ENCODE measurements at regions not wholly inside any gene's neighbourhood (a gene's known extent, or its start where the extent isn't known, plus 50 kb on each side); places are given as distances from the start of the nearest gene placed in this dataset.
A peak's percentile ranks its signal among the peaks of the same experiment; 100 is the strongest.
"Not testable (repeated sequence)": the region's sequence is repeated elsewhere in the genome, so short reads cannot be mapped to it uniquely, and the experiment has no call there.

DNA sequence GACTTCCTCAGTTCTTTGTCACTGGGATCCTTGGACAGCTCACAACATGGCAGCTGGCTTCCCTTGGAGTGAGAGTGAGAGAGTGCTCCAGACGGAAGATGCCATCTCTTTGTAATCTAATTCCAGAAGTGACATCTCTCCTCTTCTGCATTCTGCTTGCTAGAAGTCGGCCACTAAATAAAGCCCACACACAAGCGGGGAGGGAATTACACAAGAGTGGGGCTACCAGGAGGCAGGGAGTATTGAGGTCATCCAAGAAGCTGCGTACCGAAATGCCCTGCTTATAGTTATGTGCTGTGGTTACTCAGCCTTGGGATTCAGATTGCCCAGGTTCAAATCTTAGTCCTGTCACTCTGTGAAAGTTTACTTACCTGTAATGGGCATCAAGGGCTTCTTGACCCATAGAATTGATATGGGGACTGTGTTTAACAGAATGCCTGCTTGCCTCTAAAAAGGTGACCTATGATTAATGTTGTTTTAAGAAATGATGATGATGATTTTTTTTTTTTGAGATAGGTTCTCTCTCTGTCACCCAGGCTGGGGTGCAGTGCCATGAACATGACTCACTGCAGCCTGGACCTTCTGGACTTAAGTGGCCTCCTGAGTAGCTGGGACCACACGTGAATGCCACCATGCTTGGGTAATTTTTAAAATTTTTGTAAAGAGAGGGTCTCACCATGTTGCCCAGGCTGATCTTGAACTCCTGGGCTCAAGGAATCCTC lies 120.9 kb upstream of the HS3ST2 start:
- Histone ChIP-seq H3K4me3 (no peak overlapping the region), H3F3A (ENCODE audit: insufficient read depth, low read depth) (no peaks in the 10 kb centered on the region), H3K27me3 (ENCODE audit: insufficient read depth, low read depth) (no peaks in the 10 kb centered on the region), H4K20me1 (ENCODE audit: insufficient read depth) (peaks cover under 1% of the 10 kb centered on the region; the same call in 1 of the 2 replicates), H3K36me3 (ENCODE audit: low read depth) (no peaks in the 10 kb centered on the region), H3K4me2 (no peak overlapping the region), H3K79me2 (ENCODE audit: low read depth) (no peaks in the 10 kb centered on the region), H3K9me3 (ENCODE audit: insufficient read depth, low read depth) (peaks cover 6% of the 10 kb centered on the region; the same call in 1 of the 2 replicates), H3K27ac (no peak overlapping the region), H3K9me2 (ENCODE audit: insufficient read depth) (no peaks in the 10 kb centered on the region), H3K4me1 (replicated peaks; ENCODE audit: insufficient read depth) (no peaks in the 10 kb centered on the region), H2AFZ (no peak overlapping the region)
- intact Hi-C loops (cut with micrococcal nuclease; ENCODE audit: unreplicated experiment): no loop called here
- CTCF ChIA-PET: no interaction called here
- POLR2A ChIA-PET (ENCODE audit: unreplicated experiment): no interaction called here
- TF ChIP-seq, protein P1, sequence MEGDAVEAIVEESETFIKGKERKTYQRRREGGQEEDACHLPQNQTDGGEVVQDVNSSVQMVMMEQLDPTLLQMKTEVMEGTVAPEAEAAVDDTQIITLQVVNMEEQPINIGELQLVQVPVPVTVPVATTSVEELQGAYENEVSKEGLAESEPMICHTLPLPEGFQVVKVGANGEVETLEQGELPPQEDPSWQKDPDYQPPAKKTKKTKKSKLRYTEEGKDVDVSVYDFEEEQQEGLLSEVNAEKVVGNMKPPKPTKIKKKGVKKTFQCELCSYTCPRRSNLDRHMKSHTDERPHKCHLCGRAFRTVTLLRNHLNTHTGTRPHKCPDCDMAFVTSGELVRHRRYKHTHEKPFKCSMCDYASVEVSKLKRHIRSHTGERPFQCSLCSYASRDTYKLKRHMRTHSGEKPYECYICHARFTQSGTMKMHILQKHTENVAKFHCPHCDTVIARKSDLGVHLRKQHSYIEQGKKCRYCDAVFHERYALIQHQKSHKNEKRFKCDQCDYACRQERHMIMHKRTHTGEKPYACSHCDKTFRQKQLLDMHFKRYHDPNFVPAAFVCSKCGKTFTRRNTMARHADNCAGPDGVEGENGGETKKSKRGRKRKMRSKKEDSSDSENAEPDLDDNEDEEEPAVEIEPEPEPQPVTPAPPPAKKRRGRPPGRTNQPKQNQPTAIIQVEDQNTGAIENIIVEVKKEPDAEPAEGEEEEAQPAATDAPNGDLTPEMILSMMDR (conservative IDR thresholded peaks at IDR 0.05): no peak
- TF ChIP-seq EZH2 (IDR thresholded peaks at IDR 0.05; ENCODE audit: low read depth): no peak
- no TSS peak for BruUV-seq (replicated peaks)
- DNase-seq: peak in 1 of 2 experiments; percentile 33

DNA sequence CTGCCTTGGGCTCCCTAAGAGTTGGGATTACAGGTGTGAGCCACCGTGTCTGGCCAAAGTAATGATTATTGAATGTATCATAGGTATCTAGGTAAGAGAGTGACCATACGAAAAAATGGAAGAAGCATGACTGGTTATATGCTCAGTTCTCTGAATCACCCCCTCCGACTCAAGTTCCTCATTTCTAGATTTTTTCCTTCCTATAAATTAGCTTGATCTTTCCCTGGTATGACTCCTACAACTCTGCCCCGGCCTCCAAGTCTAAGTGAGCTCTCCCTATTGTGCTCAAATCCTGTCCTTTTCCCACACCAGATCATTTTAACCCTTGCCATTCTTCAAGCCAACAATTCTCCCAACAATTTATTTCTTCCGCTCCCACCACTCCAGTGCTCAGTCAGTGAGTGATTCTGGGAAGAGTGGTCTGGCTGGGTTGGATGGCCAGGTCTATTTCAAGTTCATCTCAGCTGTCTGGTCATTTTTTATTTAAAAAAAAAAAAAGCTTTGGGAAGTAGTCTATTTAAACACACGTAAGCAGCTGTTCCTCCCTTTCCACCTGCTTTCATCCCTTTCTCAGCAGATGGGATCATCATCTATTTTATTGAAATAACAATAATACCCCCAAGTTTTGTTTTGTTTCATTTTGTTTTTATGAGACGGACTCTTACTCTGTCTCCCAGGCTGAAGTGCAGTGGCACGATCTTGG lies 120.2 kb upstream of the HS3ST2 start:
- H3K36me3 ChIP-seq (ENCODE audit: low read depth): no peaks in the 10 kb centered on the region
- H3K79me2 ChIP-seq (ENCODE audit: low read depth): no peaks in the 10 kb centered on the region
- H3K4me3 ChIP-seq: no peak overlapping the region
- no peaks in the 10 kb centered on the region for H3K27me3 ChIP-seq (ENCODE audit: insufficient read depth, low read depth)
- intact Hi-C loops (cut with micrococcal nuclease; ENCODE audit: unreplicated experiment): no loop called here
- no peaks in the 10 kb centered on the region for H3F3A ChIP-seq (ENCODE audit: insufficient read depth, low read depth)
- no peak for TF ChIP-seq EZH2 (IDR thresholded peaks at IDR 0.05; ENCODE audit: low read depth)
- TF ChIP-seq, protein P1 (conservative IDR thresholded peaks at IDR 0.05): no peak
- no peak overlapping the region for H2AFZ ChIP-seq
- H3K4me1 ChIP-seq (replicated peaks; ENCODE audit: insufficient read depth): no peaks in the 10 kb centered on the region
- no peaks in the 10 kb centered on the region for H3K9me2 ChIP-seq (ENCODE audit: insufficient read depth)
- peaks cover 5% of the 10 kb centered on the region; the same call in 1 of the 2 replicates for H4K20me1 ChIP-seq (ENCODE audit: insufficient read depth)
- no peak overlapping the region for H3K27ac ChIP-seq
- CTCF ChIA-PET: no interaction called here
- H3K9me3 ChIP-seq (ENCODE audit: insufficient read depth, low read depth): 0 out of 2 replicates have a peak, but pooled peaks cover under 1% of the 10 kb centered on the region
- no TSS peak for BruUV-seq (replicated peaks)
- H3K4me2 ChIP-seq: no peak overlapping the region
- POLR2A ChIA-PET (ENCODE audit: unreplicated experiment): no interaction called here
- no peak for DNase-seq

DNA sequence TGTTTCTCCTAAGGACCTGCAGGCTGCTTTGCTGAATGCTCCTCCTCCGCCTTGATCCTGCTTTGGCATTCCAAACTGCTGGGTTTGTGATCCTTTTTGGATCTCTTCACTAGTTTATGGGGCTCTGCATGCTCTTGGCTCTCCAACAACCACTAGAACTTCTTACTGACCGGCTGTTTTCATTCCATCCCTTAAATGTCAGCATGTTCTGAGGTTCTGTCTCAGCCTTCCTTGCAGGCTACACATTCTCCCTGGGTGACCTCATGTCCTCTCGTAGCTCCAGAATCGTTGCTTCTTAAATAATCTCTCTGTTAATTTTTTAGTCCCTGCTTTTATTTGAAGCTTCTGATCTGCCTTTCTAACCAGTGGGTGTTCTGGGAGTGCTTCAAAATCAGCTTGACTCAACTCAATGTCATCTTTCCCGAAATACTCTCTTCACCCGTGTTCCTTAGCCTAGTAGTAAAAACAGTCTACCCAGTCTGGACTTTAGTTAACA lies 119.0 kb upstream of the HS3ST2 start:
- H3K36me3 ChIP-seq (ENCODE audit: low read depth): no peaks in the 10 kb centered on the region
- no peak overlapping the region for H3K4me3 ChIP-seq
- H3K9me2 ChIP-seq (ENCODE audit: insufficient read depth): no peaks in the 10 kb centered on the region
- CTCF ChIA-PET: no interaction called here
- TF ChIP-seq, protein P1 (conservative IDR thresholded peaks at IDR 0.05): no peak
- no peak for TF ChIP-seq EZH2 (IDR thresholded peaks at IDR 0.05; ENCODE audit: low read depth)
- no peaks in the 10 kb centered on the region for H3K79me2 ChIP-seq (ENCODE audit: low read depth)
- H3K4me1 ChIP-seq (replicated peaks; ENCODE audit: insufficient read depth): no peaks in the 10 kb centered on the region
- H3K4me2 ChIP-seq: no peak overlapping the region
- POLR2A ChIA-PET (ENCODE audit: unreplicated experiment): no interaction called here
- peaks cover 5% of the 10 kb centered on the region; the same call in 1 of the 2 replicates for H4K20me1 ChIP-seq (ENCODE audit: insufficient read depth)
- no TSS peak for BruUV-seq (replicated peaks)
- no peaks in the 10 kb centered on the region for H3K9me3 ChIP-seq (ENCODE audit: insufficient read depth, low read depth)
- no peak overlapping the region for H2AFZ ChIP-seq
- no peaks in the 10 kb centered on the region for H3K27me3 ChIP-seq (ENCODE audit: insufficient read depth, low read depth)
- no peaks in the 10 kb centered on the region for H3F3A ChIP-seq (ENCODE audit: insufficient read depth, low read depth)
- H3K27ac ChIP-seq: no peak overlapping the region
- intact Hi-C loops (cut with micrococcal nuclease; ENCODE audit: unreplicated experiment): no loop called here
- DNase-seq: no peak

DNA sequence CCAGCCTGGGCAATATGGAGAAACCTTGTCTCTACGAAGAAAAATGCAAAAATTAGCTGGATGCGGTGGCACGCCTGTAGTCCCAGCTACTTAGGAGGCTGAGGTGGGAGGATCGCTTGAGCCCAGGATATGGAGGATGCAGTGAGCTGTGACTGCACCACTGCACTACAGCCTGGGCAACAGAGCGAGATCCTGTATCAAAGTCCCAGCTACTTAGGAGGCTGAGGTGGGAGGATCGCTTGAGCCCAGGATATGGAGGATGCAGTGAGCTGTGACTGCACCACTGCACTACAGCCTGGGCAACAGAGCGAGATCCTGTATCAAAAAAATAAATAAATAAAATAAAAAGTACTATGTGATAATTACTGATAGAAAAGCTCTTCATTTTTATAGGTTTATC lies 118.2 kb upstream of the HS3ST2 start:
- CTCF ChIA-PET; H3K4me3 ChIP-seq; POLR2A ChIA-PET (ENCODE audit: unreplicated experiment); H3K9me2 ChIP-seq (ENCODE audit: insufficient read depth); H3K4me2 ChIP-seq; H3K79me2 ChIP-seq (ENCODE audit: low read depth); H3F3A ChIP-seq (ENCODE audit: insufficient read depth, low read depth); H2AFZ ChIP-seq; H3K27ac ChIP-seq; DNase-seq; H3K9me3 ChIP-seq (ENCODE audit: insufficient read depth, low read depth); H4K20me1 ChIP-seq (ENCODE audit: insufficient read depth); intact Hi-C loops (cut with micrococcal nuclease; ENCODE audit: unreplicated experiment); H3K27me3 ChIP-seq (ENCODE audit: insufficient read depth, low read depth); H3K36me3 ChIP-seq (ENCODE audit: low read depth); H3K4me1 ChIP-seq (replicated peaks; ENCODE audit: insufficient read depth); BruUV-seq (replicated peaks): not testable (repeated sequence)
